ENCODE measurements at regions not wholly inside any gene's neighbourhood (a gene's known extent, or its start where the extent isn't known, plus 50 kb on each side); places are given as distances from the start of the nearest gene placed in this dataset.

DNA sequence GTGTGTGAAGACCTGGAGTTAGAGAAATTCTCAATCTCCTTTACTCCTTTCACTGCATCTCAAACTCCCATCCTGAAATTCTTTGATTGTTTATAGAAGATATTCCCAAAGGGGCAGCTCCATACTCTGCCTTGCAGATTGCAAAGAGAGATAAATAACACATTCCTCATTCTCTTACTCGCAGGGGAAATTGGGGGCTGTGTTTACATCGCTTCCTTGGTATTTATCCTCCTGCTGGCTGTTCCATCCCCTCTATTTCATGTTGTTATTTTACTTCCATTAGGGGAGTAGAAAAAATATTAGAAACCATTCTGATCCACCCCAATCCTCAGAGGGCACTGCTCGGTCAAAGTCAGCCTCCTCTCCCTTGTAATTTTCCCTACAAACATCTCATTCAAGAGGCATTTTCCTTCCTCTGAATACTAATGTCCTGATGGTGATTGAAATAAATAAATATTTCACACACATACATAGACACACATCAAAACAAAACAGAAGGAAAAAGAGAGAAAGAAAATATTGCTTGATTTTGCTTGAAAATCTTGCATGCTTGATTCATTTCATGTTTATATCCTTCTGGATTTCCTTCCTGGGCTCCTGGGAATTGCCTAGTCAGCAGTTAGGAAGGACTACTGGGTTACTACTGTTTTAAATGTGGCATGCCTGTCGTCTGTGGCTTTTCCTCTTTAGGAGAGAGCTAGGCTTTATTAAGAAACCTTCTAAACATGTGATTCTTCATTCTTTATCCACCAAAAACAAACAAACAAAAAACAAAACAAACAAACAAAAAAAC is 420.1 kb upstream of the PAPPA start:
- DNase-seq (ENCODE audit: extremely low read depth, low read depth), result no peak
- TF ChIP-seq, protein P1, sequence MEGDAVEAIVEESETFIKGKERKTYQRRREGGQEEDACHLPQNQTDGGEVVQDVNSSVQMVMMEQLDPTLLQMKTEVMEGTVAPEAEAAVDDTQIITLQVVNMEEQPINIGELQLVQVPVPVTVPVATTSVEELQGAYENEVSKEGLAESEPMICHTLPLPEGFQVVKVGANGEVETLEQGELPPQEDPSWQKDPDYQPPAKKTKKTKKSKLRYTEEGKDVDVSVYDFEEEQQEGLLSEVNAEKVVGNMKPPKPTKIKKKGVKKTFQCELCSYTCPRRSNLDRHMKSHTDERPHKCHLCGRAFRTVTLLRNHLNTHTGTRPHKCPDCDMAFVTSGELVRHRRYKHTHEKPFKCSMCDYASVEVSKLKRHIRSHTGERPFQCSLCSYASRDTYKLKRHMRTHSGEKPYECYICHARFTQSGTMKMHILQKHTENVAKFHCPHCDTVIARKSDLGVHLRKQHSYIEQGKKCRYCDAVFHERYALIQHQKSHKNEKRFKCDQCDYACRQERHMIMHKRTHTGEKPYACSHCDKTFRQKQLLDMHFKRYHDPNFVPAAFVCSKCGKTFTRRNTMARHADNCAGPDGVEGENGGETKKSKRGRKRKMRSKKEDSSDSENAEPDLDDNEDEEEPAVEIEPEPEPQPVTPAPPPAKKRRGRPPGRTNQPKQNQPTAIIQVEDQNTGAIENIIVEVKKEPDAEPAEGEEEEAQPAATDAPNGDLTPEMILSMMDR (IDR thresholded peaks at IDR 0.05; ENCODE audit: low read depth, low read length), result no peak

DNA sequence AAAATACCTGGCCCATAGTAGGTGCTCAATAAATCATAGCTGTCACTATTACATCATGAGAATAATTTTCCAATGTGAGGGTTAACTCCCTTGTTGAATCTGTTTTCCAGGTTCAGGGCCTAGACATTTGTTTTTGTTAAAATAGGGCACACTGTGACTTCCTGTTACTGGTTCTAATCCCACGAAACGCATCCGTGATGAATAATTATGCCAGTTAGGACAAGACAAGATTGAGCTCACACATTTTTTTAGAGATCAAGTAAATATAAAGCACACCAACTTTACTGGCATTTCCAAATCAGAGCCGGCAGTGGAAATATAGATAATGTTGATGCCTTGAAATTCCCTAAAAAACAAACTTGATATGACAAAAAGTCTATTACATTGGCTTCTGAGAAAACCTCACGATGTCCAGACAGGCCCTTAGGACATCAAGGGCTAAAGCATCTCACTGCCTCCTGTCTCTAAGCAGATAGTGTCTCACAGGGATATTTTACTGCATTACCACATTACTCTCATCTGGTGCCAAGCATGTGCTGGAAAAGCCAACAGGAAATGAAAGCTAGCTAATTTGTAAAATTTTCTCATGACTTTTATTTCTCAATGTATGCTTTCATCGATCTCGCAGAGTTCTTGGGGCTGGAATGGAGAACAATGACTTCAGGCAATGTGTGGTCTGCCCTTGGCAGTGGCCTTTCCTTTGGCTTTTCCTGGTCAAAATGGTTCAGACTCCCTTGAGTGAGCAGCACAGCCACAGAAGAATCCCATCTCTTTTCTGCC is 414.3 kb upstream of the PAPPA start:
- TF ChIP-seq, protein P1 (IDR thresholded peaks at IDR 0.05; ENCODE audit: low read depth, low read length), result no peak
- DNase-seq (ENCODE audit: extremely low read depth, low read depth), result no peak

DNA sequence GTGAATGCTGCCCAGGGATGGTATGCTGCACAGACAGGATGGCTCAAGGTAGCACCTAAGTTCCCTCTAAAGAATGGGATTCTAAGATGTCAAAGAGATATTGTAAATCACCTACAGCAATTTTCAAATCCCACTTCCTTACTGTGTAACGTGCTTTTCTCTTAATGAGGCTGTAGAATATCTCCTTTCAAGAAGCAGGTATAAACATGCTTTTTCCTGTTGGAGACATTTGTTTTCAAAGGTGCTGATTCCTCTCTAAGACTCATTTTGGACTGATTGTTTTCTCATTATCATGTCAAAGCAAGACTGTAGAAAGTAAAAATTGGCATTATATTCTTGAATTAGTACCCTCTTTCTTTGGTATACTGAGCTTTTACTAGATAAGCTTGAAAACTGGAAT is 412.6 kb upstream of the PAPPA start:
- DNase-seq (ENCODE audit: extremely low read depth, low read depth), result no peak
- TF ChIP-seq, protein P1 (IDR thresholded peaks at IDR 0.05; ENCODE audit: low read depth, low read length), result no peak

DNA sequence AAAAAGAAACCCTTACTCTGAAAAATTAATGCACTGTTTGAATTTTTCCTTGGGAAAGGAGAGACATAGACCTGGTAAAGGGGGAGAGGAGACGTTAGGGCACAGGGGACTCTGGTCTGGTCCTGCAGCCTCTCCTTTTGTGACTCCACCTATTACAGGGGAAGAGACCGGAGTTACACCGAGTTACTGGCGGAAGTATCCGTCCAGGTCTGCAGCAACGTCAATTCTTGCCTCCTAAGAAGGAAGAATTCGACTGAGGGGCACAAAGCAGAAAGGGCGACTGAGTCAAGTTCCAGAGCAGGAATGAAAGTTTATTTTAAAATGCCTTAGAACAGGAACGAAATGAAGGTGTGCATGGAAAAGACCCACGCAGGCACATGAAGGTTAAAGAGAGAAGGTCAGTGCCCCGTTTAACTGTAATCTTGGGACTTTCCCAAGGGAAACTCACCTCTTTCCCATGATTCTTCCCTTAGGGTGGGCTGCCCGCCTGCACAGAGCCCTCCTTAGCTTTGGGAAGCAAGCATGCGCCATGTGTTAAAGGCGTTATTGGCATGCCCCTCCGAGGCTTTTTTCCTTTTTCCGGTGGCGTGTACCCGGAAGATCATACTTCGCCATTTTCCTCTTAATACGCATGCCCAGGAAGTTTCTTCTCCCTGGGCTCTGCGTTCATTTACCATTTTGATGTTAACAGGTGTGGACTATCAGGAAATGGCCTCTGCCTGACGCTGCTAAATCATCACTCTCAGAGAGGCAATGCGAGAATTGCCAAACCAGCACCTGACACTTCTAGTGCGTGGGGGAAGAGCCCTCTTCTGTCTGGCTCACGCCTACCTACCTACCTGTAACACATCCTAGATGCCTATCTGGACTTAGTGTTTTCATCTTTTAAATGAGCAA is 409.6 kb upstream of the PAPPA start:
- TF ChIP-seq, protein P1 (IDR thresholded peaks at IDR 0.05; ENCODE audit: low read depth, low read length), result no peak

DNA sequence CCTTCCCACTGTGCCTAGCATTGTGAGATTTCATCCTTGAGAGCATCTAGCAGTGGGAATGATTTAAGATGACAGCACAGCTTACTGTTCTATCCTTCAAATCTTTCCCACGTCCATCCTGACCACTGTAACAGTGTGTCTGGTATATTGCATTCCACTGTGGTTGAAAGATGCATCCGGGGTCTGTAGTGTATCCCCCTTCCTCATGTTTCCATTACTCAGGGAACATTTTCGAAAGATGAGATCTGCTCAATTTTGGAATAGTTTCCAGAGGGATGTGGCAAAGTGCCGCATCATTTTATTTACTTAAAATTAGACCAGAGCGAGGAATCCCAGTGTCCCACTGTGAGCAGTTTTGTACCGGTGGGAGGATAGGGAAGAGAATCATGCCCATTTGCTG is 407.1 kb upstream of the PAPPA start:
- TF ChIP-seq, protein P1 (IDR thresholded peaks at IDR 0.05; ENCODE audit: low read depth, low read length), result no peak
- no peak for DNase-seq (ENCODE audit: extremely low read depth, low read depth)

More for the DNA sequence above, 409.6 kb upstream of the PAPPA start:
- DNase-seq (ENCODE audit: extremely low read depth, low read depth), result no peak

DNA sequence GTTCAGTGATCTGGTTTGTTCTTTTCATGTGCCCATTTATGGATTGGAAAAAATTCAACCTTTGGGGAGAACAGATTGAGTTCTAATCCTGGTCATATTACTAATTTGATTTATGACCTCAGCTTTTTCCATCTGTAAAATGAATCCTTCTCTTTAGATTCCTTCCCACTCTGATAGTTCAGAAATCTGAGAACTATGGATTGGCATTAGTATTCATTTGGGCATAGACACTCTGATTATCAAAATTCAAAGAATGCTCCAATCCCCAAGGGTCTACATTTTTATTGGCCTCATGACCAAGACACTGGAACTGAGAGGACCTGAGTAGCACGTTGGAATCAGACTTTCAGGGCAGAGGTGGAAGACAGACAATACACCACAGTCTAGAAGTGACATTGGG is 405.9 kb upstream of the PAPPA start:
- no peak for DNase-seq (ENCODE audit: extremely low read depth, low read depth)
- TF ChIP-seq, protein P1 (IDR thresholded peaks at IDR 0.05; ENCODE audit: low read depth, low read length), result no peak

Measured in AG09319 (cell line).